ENCODE measurements at regions not wholly inside any gene's neighbourhood (a gene's known extent, or its start where the extent isn't known, plus 50 kb on each side); places are given as distances from the start of the nearest gene placed in this dataset.
"Not testable (repeated sequence)": the region's sequence is repeated elsewhere in the genome, so short reads cannot be mapped to it uniquely, and the experiment has no call there.

- not testable (repeated sequence) for H3K27me3 ChIP-seq (ENCODE audit: control insufficient read depth in 1 of 2, insufficient read depth in 2 of 2, low read length in 2 of 2); H3K36me3 ChIP-seq (ENCODE audit: insufficient read depth, low read length); H3K9me3 ChIP-seq (ENCODE audit: low read length); H3K4me3 ChIP-seq (ENCODE audit: low read depth in 1 of 2, low read length in 2 of 2); H3K9ac ChIP-seq (ENCODE audit: low read length); H3K4me1 ChIP-seq (ENCODE audit: insufficient read depth, low read length); H3K27ac ChIP-seq (ENCODE audit: low read depth, low read length)
Observed at GRCh38 chr1:218935408-218935807, 238.3 kb upstream of the LYPLAL1 start.

DNA sequence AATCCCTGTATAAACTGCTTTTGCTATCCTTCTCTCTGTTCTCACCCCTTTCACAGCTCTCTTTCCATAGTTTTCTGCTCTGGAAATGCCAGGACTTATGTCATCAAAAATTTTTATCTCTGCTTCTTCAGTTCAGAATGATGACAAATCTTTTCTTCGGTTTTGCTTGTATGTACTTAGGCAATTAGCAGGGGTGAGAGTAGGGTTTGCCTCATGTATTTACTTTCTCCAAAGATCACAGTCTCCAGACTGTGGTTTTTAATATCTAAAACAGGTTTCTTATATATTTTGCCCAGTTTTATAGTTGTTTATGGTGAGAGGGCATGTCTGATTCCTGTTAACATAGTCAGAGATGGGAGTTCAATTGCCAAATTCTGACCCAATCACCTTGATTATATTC is 235.4 kb upstream of the LYPLAL1 start:
- no peak overlapping the region for H3K4me3 ChIP-seq (ENCODE audit: low read depth in 1 of 2, low read length in 2 of 2)
- peaks cover 5% of the 10 kb centered on the region for H3K4me1 ChIP-seq (ENCODE audit: insufficient read depth, low read length)
- H3K9ac ChIP-seq (ENCODE audit: low read length), result no peak overlapping the region
- no peaks in the 10 kb centered on the region for H3K9me3 ChIP-seq (ENCODE audit: low read length)
- H3K36me3 ChIP-seq (ENCODE audit: insufficient read depth, low read length), result no peaks in the 10 kb centered on the region
- no peak overlapping the region for H3K27ac ChIP-seq (ENCODE audit: low read depth, low read length)
- H3K27me3 ChIP-seq (ENCODE audit: control insufficient read depth in 1 of 2, insufficient read depth in 2 of 2, low read length in 2 of 2), result no peaks in the 10 kb centered on the region

- Histone ChIP-seq H3K36me3 (ENCODE audit: insufficient read depth, low read length) (no peaks in the 10 kb centered on the region), H3K4me3 (ENCODE audit: low read depth in 1 of 2, low read length in 2 of 2) (no peak overlapping the region), H3K9ac (ENCODE audit: low read length) (no peak overlapping the region)
Observed at GRCh38 chr1:218939095-218939494, 234.6 kb upstream of the LYPLAL1 start.

DNA sequence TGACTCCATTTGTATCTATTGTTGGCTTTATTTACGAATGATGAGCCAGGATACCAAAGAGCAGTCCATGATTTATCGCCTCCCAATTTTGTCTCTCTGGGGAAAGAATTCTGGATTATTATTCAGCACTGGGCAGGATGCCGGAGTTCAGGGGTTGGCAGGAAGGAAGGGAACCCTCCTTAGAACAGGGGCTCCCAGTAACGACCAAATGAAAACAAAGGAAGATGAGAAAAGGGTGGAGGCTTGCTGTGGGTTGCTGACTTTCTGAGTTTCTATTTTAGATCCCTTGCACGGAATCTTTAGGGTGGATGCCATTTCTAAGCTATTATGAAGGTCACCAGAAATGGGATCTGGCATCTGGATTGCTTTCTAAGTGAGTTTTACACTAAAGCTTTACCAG is 231.2 kb upstream of the LYPLAL1 start:
- Histone ChIP-seq H3K4me3 (ENCODE audit: low read depth in 1 of 2, low read length in 2 of 2) (no peak overlapping the region), H3K4me1 (ENCODE audit: insufficient read depth, low read length) (peaks cover 5% of the 10 kb centered on the region), H3K9ac (ENCODE audit: low read length) (no peak overlapping the region), H3K9me3 (ENCODE audit: low read length) (no peaks in the 10 kb centered on the region), H3K36me3 (ENCODE audit: insufficient read depth, low read length) (no peaks in the 10 kb centered on the region), H3K27ac (ENCODE audit: low read depth, low read length) (no peak overlapping the region), H3K27me3 (ENCODE audit: control insufficient read depth in 1 of 2, insufficient read depth in 2 of 2, low read length in 2 of 2) (no peaks in the 10 kb centered on the region)

More at GRCh38 chr1:218939095-218939494, 234.6 kb upstream of the LYPLAL1 start:
- no peaks in the 10 kb centered on the region for H3K9me3 ChIP-seq (ENCODE audit: low read length)
- H3K27me3 ChIP-seq (ENCODE audit: control insufficient read depth in 1 of 2, insufficient read depth in 2 of 2, low read length in 2 of 2), result no peaks in the 10 kb centered on the region
- peaks cover 5% of the 10 kb centered on the region for H3K4me1 ChIP-seq (ENCODE audit: insufficient read depth, low read length)
- H3K27ac ChIP-seq (ENCODE audit: low read depth, low read length), result no peak overlapping the region

DNA sequence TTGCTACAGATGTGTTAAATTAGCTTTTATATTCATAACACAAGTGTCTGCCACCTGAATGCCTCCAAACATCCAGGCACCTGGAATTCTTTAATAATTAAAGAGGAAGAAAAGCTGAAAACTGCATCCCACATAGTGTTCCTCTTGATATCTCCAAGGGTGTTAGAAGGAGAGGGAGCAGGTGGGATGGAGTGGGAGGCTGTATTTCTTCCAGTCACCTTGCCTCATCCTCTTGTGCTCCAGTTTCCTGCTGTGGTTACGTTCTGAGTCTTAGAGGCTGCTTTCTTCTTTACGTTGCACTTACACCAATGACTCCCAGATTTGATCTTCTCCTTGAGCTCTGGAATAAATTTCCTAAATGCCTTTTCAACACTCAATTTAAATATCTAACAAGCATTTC is 230.3 kb upstream of the LYPLAL1 start:
- Histone ChIP-seq H3K9me3 (ENCODE audit: low read length) (no peaks in the 10 kb centered on the region), H3K27me3 (ENCODE audit: control insufficient read depth in 1 of 2, insufficient read depth in 2 of 2, low read length in 2 of 2) (no peaks in the 10 kb centered on the region), H3K4me3 (ENCODE audit: low read depth in 1 of 2, low read length in 2 of 2) (no peak overlapping the region), H3K36me3 (ENCODE audit: insufficient read depth, low read length) (no peaks in the 10 kb centered on the region), H3K4me1 (ENCODE audit: insufficient read depth, low read length) (peaks cover 5% of the 10 kb centered on the region), H3K27ac (ENCODE audit: low read depth, low read length) (no peak overlapping the region), H3K9ac (ENCODE audit: low read length) (no peak overlapping the region)

- Histone ChIP-seq H3K4me1 (ENCODE audit: insufficient read depth, low read length) (peaks cover 5% of the 10 kb centered on the region), H3K27me3 (ENCODE audit: control insufficient read depth in 1 of 2, insufficient read depth in 2 of 2, low read length in 2 of 2) (no peaks in the 10 kb centered on the region), H3K9me3 (ENCODE audit: low read length) (no peaks in the 10 kb centered on the region), H3K4me3 (ENCODE audit: low read depth in 1 of 2, low read length in 2 of 2) (no peak overlapping the region), H3K27ac (ENCODE audit: low read depth, low read length) (no peak overlapping the region), H3K9ac (ENCODE audit: low read length) (no peak overlapping the region), H3K36me3 (ENCODE audit: insufficient read depth, low read length) (no peaks in the 10 kb centered on the region)
Observed at GRCh38 chr1:218945050-218945449, 228.6 kb upstream of the LYPLAL1 start.

DNA sequence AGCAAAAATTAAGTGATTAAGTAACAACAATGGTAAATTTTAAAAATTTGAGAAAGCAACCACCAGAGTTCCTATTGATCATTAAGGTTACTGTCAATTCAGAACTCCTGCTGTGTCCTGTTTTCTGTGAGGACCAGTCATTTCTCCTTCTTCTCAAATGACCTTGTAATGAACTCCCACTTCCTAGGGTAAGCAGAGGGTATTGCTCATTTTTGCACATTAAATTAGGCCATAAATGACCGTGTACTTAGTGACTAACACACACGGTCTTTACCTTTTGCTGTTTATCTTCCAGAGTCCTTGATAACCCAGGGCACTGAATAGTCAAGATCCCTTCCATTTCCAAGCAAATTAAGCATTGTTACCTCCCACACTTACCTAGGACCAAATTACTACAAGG is 227.5 kb upstream of the LYPLAL1 start:
- H3K27me3 ChIP-seq (ENCODE audit: control insufficient read depth in 1 of 2, insufficient read depth in 2 of 2, low read length in 2 of 2), result no peaks in the 10 kb centered on the region
- no peaks in the 10 kb centered on the region for H3K9me3 ChIP-seq (ENCODE audit: low read length)
- H3K36me3 ChIP-seq (ENCODE audit: insufficient read depth, low read length), result no peaks in the 10 kb centered on the region
- no peak overlapping the region for H3K4me3 ChIP-seq (ENCODE audit: low read depth in 1 of 2, low read length in 2 of 2)
- H3K27ac ChIP-seq (ENCODE audit: low read depth, low read length), result no peak overlapping the region
- H3K4me1 ChIP-seq (ENCODE audit: insufficient read depth, low read length), result peaks cover 5% of the 10 kb centered on the region
- no peak overlapping the region for H3K9ac ChIP-seq (ENCODE audit: low read length)

DNA sequence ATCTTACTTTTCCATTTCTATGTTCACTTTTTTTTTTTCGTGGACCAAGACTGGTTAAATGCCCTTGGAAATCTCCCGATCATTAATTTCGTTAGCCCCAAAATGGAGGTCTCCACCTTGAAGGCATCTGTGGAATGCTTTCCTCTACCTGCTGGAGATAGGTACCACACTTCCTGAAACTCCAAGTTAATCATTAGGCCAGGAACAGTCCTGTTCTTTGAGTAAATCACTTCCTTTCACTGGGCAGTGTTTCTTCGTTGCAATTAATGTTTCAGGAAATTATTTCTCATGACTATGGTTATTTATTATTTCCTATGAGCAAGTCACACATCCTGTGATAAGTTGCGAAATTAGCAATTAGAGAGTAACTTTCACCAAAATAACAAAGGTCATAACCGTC is 225.2 kb upstream of the LYPLAL1 start:
- no peak overlapping the region for H3K4me3 ChIP-seq (ENCODE audit: low read depth in 1 of 2, low read length in 2 of 2)
- H3K4me1 ChIP-seq (ENCODE audit: insufficient read depth, low read length), result no peaks in the 10 kb centered on the region
- H3K36me3 ChIP-seq (ENCODE audit: insufficient read depth, low read length), result no peaks in the 10 kb centered on the region
- no peaks in the 10 kb centered on the region for H3K9me3 ChIP-seq (ENCODE audit: low read length)
- no peaks in the 10 kb centered on the region for H3K27me3 ChIP-seq (ENCODE audit: control insufficient read depth in 1 of 2, insufficient read depth in 2 of 2, low read length in 2 of 2)
- H3K27ac ChIP-seq (ENCODE audit: low read depth, low read length), result no peak overlapping the region
- no peak overlapping the region for H3K9ac ChIP-seq (ENCODE audit: low read length)

GRCh38 chr1:218953386-218953785 is 220.3 kb upstream of the LYPLAL1 start:
- no peaks in the 10 kb centered on the region for H3K27me3 ChIP-seq (ENCODE audit: control insufficient read depth in 1 of 2, insufficient read depth in 2 of 2, low read length in 2 of 2)
- H3K4me1 ChIP-seq (ENCODE audit: insufficient read depth, low read length), result no peaks in the 10 kb centered on the region
- no peak overlapping the region for H3K27ac ChIP-seq (ENCODE audit: low read depth, low read length)
- H3K9me3 ChIP-seq (ENCODE audit: low read length), result no peaks in the 10 kb centered on the region
- no peak overlapping the region for H3K4me3 ChIP-seq (ENCODE audit: low read depth in 1 of 2, low read length in 2 of 2)
- no peak overlapping the region for H3K9ac ChIP-seq (ENCODE audit: low read length)
- no peaks in the 10 kb centered on the region for H3K36me3 ChIP-seq (ENCODE audit: insufficient read depth, low read length)

- H3K9ac ChIP-seq (ENCODE audit: low read length), result no peak overlapping the region
- no peaks in the 10 kb centered on the region for H3K36me3 ChIP-seq (ENCODE audit: insufficient read depth, low read length)
- H3K27ac ChIP-seq (ENCODE audit: low read depth, low read length), result no peak overlapping the region
Observed at GRCh38 chr1:218957971-218958370, 215.7 kb upstream of the LYPLAL1 start.

DNA sequence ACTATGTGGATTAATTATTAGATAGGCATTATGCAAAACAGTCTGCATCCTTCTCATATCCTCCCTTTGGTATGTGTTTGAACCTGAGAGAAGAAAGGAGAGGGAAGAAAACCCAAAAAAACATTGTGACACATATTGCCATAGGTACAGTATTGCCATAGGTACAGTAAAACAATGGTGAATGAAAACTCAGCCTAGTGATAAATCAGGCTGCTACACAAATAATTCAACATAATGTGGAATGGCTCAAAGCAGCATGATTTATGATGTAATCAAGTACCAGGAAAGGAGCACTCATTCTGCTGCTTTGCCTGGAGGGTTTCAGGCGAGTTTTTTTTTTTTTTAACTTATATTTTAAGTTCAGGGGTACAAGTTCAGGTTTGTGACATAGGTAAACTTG is 213.9 kb upstream of the LYPLAL1 start:
- no peak overlapping the region for H3K4me3 ChIP-seq (ENCODE audit: low read depth in 1 of 2, low read length in 2 of 2)
- H3K27me3 ChIP-seq (ENCODE audit: control insufficient read depth in 1 of 2, insufficient read depth in 2 of 2, low read length in 2 of 2), result no peaks in the 10 kb centered on the region
- H3K9ac ChIP-seq (ENCODE audit: low read length), result no peak overlapping the region
- H3K4me1 ChIP-seq (ENCODE audit: insufficient read depth, low read length), result no peaks in the 10 kb centered on the region
- H3K9me3 ChIP-seq (ENCODE audit: low read length), result no peaks in the 10 kb centered on the region
- no peaks in the 10 kb centered on the region for H3K36me3 ChIP-seq (ENCODE audit: insufficient read depth, low read length)
- no peak overlapping the region for H3K27ac ChIP-seq (ENCODE audit: low read depth, low read length)

More at GRCh38 chr1:218957971-218958370, 215.7 kb upstream of the LYPLAL1 start:
- Histone ChIP-seq H3K9me3 (ENCODE audit: low read length) (no peaks in the 10 kb centered on the region), H3K4me1 (ENCODE audit: insufficient read depth, low read length) (no peaks in the 10 kb centered on the region), H3K27me3 (ENCODE audit: control insufficient read depth in 1 of 2, insufficient read depth in 2 of 2, low read length in 2 of 2) (no peaks in the 10 kb centered on the region), H3K4me3 (ENCODE audit: low read depth in 1 of 2, low read length in 2 of 2) (no peak overlapping the region)

- H3K9ac ChIP-seq (ENCODE audit: low read length), result no peak overlapping the region
Observed at GRCh38 chr1:218964471-218965185, 209.1 kb upstream of the LYPLAL1 start.

More at GRCh38 chr1:218964471-218965185, 209.1 kb upstream of the LYPLAL1 start:
- H3K4me1 ChIP-seq (ENCODE audit: insufficient read depth, low read length), result no peaks in the 10 kb centered on the region
- H3K4me3 ChIP-seq (ENCODE audit: low read depth in 1 of 2, low read length in 2 of 2), result no peak overlapping the region
- H3K9me3 ChIP-seq (ENCODE audit: low read length), result peaks cover 6% of the 10 kb centered on the region
- H3K36me3 ChIP-seq (ENCODE audit: insufficient read depth, low read length), result no peaks in the 10 kb centered on the region
- no peaks in the 10 kb centered on the region for H3K27me3 ChIP-seq (ENCODE audit: control insufficient read depth in 1 of 2, insufficient read depth in 2 of 2, low read length in 2 of 2)
- H3K27ac ChIP-seq (ENCODE audit: low read depth, low read length), result no peak overlapping the region
